Body of pancreas (tissue), 4 donors: ENCODE measurements at regions not wholly inside any gene's neighbourhood (a gene's known extent, or its start where the extent isn't known, plus 50 kb on each side); places are given as distances from the start of the nearest gene placed in this dataset.

Source experiments
- ATAC-seq: fragments of 150-250 bp; one replicate; pipeline ENCODE4 v1.9.1; 2016
- DNase-seq, 4 donors: peaks; one replicate each; pipeline ENCODE4 v3.0.0-alpha.2; 2019
- H3K27ac ChIP-seq, 4 donors: fragments of 200-600 bp; sonication (generic); 1 replicate in 3 of 4; 2 replicates in 1 of 4; pipeline versions ENCODE4 v1.5.1 to v1.6.1; 2016 to 2019; ENCODE audit warnings: mild to moderate bottlenecking in 1 of 4, mixed read lengths in 1 of 4, moderate library complexity in 1 of 4
- H3K27me3 ChIP-seq, 2 donors: fragments of 200-600 bp; sonication (generic); one replicate each; pipeline ENCODE4 v1.6.0; 2016; ENCODE audit warnings: mild to moderate bottlenecking in 1 of 2
- H3K36me3 ChIP-seq, 2 donors: fragments of 200-600 bp; sonication (generic); replicated peaks in 1 of 2; 2 replicates each; pipeline ENCODE4 v1.5.1; 2016; ENCODE audit warnings: low read depth in 2 of 2; ENCODE audit not compliant: insufficient read depth in 1 of 2
- H3K4me1 ChIP-seq: fragments of 200-600 bp; sonication (generic); one replicate; pipeline ENCODE4 v1.6.0; 2016
- H3K4me3 ChIP-seq, 2 donors: fragments of 200-600 bp; sonication (generic); 1 replicate in 1 of 2; 2 replicates in 1 of 2; pipeline ENCODE4 v1.5.1; 2016 to 2019
- H3K9me3 ChIP-seq, 3 donors: fragments of 200-600 bp; sonication (generic); 1 replicate in 2 of 3; 2 replicates in 1 of 3; pipeline ENCODE4 v1.5.1; 2016
- CTCF ChIP-seq, 7 experiments: fragments of 450-650 bp in 4 of 7; fragments of 200-600 bp in 3 of 7; sonication (generic) in 3 of 7; IDR thresholded peaks; one replicate each; pipeline ENCODE4 v1.5.1; 2016 to 2019; ENCODE audit warnings: antibody characterized with exemption in 7 of 7
- POLR2A ChIP-seq, 3 donors: fragments of 450-650 bp; IDR thresholded peaks; one replicate each; pipeline ENCODE4 v1.6.1; 2016; ENCODE audit warnings: antibody characterized with exemption in 3 of 3, mild to moderate bottlenecking in 2 of 3
- WGBS, 2 donors: methylation state at CpG; one replicate each; pipeline ENCODE4 v1.1.5; 2017; 5-methylcytosine and 5-hydroxymethylcytosine counted together
- intact Hi-C: fragments of 100-400 bp; cut with DNase I; formaldehyde crosslinking; loops from one replicate; pipeline ENCODE4 v1.15.1; 2023

DNA sequence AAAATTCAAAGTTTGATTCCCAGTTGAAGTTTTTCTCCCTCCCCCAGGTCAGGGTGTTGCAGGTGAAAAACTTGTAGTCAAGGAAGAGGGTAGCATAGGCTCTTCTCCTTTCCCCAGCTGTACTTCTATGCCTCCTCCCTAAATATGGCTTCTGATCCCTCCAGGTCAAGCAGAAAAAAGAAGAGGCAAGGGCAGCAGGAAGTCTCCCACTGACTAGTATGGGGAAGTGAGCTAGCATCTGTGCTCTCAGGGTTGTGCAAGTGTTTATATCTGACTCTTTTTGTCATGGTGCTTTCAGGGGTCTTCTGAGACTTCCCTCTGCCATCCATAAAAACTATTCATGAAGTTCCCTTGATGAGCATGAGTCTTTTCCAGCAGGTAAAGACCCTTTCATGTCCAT lies 76.0 kb downstream of the ATPSCKMT start:
- DNase-seq (no peak), ATAC-seq (no peak)
- Histone ChIP-seq H3K4me1 (no peaks in the 10 kb centered on the region), H3K4me3 (no peak overlapping the region), H3K27me3 (no peaks in the 10 kb centered on the region), H3K36me3 (no peaks in the 10 kb centered on the region), H3K9me3 (no peaks in the 10 kb centered on the region), H3K27ac (no peak overlapping the region)
- intact Hi-C loops: no loop called here
- TF ChIP-seq CTCF (IDR thresholded peaks at IDR 0.05) (no peak), POLR2A (IDR thresholded peaks at IDR 0.05) (no peak)

- 39 to 61% methylated on average over 1 of the region's 1 CpG for WGBS, 2 donors
Observed at GRCh38 chr5:10172247-10172646, 77.4 kb downstream of the ATPSCKMT start.

GRCh38 chr5:10169359-10169758 lies 80.3 kb downstream of the ATPSCKMT start:
- H3K9me3 ChIP-seq: no peaks in the 10 kb centered on the region
- DNase-seq: no peak
- no peaks in the 10 kb centered on the region for H3K27me3 ChIP-seq
- 51 to 68% methylated on average over 6 of the region's 6 CpGs for WGBS, 2 donors
- H3K4me3 ChIP-seq: no peak overlapping the region
- TF ChIP-seq POLR2A (IDR thresholded peaks at IDR 0.05): no peak
- no peak for TF ChIP-seq CTCF (IDR thresholded peaks at IDR 0.05)
- no peaks in the 10 kb centered on the region for H3K36me3 ChIP-seq
- no peak overlapping the region for H3K27ac ChIP-seq
- H3K4me1 ChIP-seq: no peaks in the 10 kb centered on the region
- intact Hi-C loops: no loop called here
- no peak for ATAC-seq

More at GRCh38 chr5:10172247-10172646, 77.4 kb downstream of the ATPSCKMT start:
- DNase-seq (no peak), ATAC-seq (no peak)
- intact Hi-C loops: no loop called here
- H3K4me1 ChIP-seq: no peaks in the 10 kb centered on the region
- H3K27me3 ChIP-seq: no peaks in the 10 kb centered on the region
- H3K27ac ChIP-seq: no peak overlapping the region
- H3K4me3 ChIP-seq: no peak overlapping the region
- TF ChIP-seq CTCF (IDR thresholded peaks at IDR 0.05) (no peak), POLR2A (IDR thresholded peaks at IDR 0.05) (no peak)
- H3K36me3 ChIP-seq: no peaks in the 10 kb centered on the region
- H3K9me3 ChIP-seq: no peaks in the 10 kb centered on the region

GRCh38 chr5:10168254-10168653 lies 81.4 kb downstream of the ATPSCKMT start:
- H3K27ac ChIP-seq: no peak overlapping the region
- DNase-seq (no peak), ATAC-seq (no peak)
- no peaks in the 10 kb centered on the region for H3K27me3 ChIP-seq
- H3K4me3 ChIP-seq: no peak overlapping the region
- WGBS, 2 donors: 65 to 80% methylated on average over 4 to 8 of the region's 8 CpGs
- no peak for TF ChIP-seq POLR2A (IDR thresholded peaks at IDR 0.05)
- no peak for TF ChIP-seq CTCF (IDR thresholded peaks at IDR 0.05)
- intact Hi-C loops: no loop called here
- H3K9me3 ChIP-seq: no peaks in the 10 kb centered on the region
- H3K36me3 ChIP-seq: no peaks in the 10 kb centered on the region
- H3K4me1 ChIP-seq: no peaks in the 10 kb centered on the region

DNA sequence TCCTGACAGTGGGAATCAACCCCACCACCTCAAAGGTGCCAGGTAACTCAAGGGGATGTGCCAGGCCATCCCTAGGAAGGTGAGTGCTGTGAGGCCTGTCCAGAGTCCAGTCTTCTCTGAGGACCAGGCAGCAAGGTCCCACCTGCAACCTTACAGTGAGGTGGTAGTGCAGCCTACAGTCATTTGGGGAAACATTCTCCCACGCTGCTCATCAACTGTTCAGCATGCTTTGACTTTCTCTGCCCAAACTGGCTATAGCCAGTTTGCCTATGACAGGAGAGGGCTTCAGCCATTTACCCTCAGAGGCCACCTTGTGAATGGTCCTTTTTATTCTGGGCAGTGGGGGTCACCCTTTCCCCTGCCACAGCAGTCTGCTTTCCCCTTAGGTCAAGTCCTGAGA lies 81.9 kb downstream of the ATPSCKMT start:
- H3K27me3 ChIP-seq: no peaks in the 10 kb centered on the region
- no peak overlapping the region for H3K27ac ChIP-seq
- no peaks in the 10 kb centered on the region for H3K9me3 ChIP-seq
- no peak for ATAC-seq
- H3K36me3 ChIP-seq: no peaks in the 10 kb centered on the region
- DNase-seq: no peak
- intact Hi-C loops: no loop called here
- no peaks in the 10 kb centered on the region for H3K4me1 ChIP-seq
- WGBS, 2 donors: 67 to 69% methylated on average over 1 of the region's 1 CpG
- TF ChIP-seq POLR2A (IDR thresholded peaks at IDR 0.05): no peak
- TF ChIP-seq CTCF (IDR thresholded peaks at IDR 0.05): no peak
- no peak overlapping the region for H3K4me3 ChIP-seq
